ENCODE measurements at regions not wholly inside any gene's neighbourhood (a gene's known extent, or its start where the extent isn't known, plus 50 kb on each side); places are given as distances from the start of the nearest gene placed in this dataset.

DNA sequence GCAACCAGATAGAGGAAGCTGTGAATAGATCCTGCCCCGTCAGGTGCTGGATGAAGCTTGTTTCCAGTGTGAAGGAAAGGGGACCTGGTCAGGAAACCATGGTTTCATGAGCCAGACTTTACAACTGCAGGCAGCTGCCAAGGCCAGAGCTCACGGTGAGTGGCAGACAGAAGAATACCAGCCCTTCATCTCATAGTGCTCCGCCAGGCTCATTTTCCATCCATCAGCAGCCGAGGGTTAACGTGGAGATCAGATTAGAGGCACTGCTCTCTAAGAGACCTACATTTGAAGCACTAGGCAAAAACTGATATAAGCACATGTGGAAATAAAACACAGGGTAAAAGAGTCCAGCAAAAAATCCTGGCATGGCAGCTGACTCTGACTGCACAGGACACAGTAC, 172.4 kb downstream of the CD24 start:
- WGBS, 2 donors = 18 to 28% methylated on average over 5 of the region's 5 CpGs
- DNase-seq (no peak), ATAC-seq (no peak)
- Histone ChIP-seq H3K27me3 (no peaks in the 10 kb centered on the region), H3K4me3 (no peak overlapping the region), H3K27ac (peak overlapping the region in 3 of 4 donors; percentile 31 to 53 (median 50)), H3K4me1 (peaks cover 72% of the 10 kb centered on the region), H3K36me3 (replicated peaks in 1 of 2; ENCODE audit: insufficient read depth in 1 of 2, low read depth in 2 of 2) (no peaks in the 10 kb centered on the region), H3K9me3 (no peaks in the 10 kb centered on the region)
- intact Hi-C loops (cut with DNase I) = loop anchor here (10.0 kb wide), 1 partner anchor 163 kb away; no protein-coding TSS in a partner anchor
- no peak for TF ChIP-seq POLR2A (IDR thresholded peaks at IDR 0.05)
- TF ChIP-seq, protein P1, sequence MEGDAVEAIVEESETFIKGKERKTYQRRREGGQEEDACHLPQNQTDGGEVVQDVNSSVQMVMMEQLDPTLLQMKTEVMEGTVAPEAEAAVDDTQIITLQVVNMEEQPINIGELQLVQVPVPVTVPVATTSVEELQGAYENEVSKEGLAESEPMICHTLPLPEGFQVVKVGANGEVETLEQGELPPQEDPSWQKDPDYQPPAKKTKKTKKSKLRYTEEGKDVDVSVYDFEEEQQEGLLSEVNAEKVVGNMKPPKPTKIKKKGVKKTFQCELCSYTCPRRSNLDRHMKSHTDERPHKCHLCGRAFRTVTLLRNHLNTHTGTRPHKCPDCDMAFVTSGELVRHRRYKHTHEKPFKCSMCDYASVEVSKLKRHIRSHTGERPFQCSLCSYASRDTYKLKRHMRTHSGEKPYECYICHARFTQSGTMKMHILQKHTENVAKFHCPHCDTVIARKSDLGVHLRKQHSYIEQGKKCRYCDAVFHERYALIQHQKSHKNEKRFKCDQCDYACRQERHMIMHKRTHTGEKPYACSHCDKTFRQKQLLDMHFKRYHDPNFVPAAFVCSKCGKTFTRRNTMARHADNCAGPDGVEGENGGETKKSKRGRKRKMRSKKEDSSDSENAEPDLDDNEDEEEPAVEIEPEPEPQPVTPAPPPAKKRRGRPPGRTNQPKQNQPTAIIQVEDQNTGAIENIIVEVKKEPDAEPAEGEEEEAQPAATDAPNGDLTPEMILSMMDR (IDR thresholded peaks at IDR 0.05) = no peak

- no peak overlapping the region for H3K4me3 ChIP-seq
- no peak for DNase-seq
- H3K4me1 ChIP-seq = peaks cover 75% of the 10 kb centered on the region
- TF ChIP-seq POLR2A (IDR thresholded peaks at IDR 0.05) = no peak
- TF ChIP-seq, protein P1 (IDR thresholded peaks at IDR 0.05) = no peak
- no peaks in the 10 kb centered on the region for H3K36me3 ChIP-seq (replicated peaks in 1 of 2; ENCODE audit: insufficient read depth in 1 of 2, low read depth in 2 of 2)
- ATAC-seq = no peak
- WGBS, 2 donors = 93 to 96% methylated on average over 8 of the region's 8 CpGs
- intact Hi-C loops (cut with DNase I) = loop anchor here (10.0 kb wide), 1 partner anchor 164 kb away; no protein-coding TSS in a partner anchor
- no peaks in the 10 kb centered on the region for H3K9me3 ChIP-seq
- H3K27me3 ChIP-seq = no peaks in the 10 kb centered on the region
- H3K27ac ChIP-seq = peak overlapping the region in 1 of 4 donors; percentile 88
Measured at GRCh38 chr6:106801256-106801655, 171.9 kb downstream of the QRSL1 start.

- Histone ChIP-seq H3K9me3 (no peaks in the 10 kb centered on the region), H3K36me3 (replicated peaks in 1 of 2; ENCODE audit: insufficient read depth in 1 of 2, low read depth in 2 of 2) (no peaks in the 10 kb centered on the region), H3K4me3 (no peak overlapping the region), H3K4me1 (peaks cover 75% of the 10 kb centered on the region), H3K27ac (peak overlapping the region in 2 of 4 donors; percentile 88 to 91), H3K27me3 (no peaks in the 10 kb centered on the region)
- DNase-seq = no peak
- TF ChIP-seq, protein P1 (IDR thresholded peaks at IDR 0.05) = no peak
- TF ChIP-seq POLR2A (IDR thresholded peaks at IDR 0.05) = no peak
- intact Hi-C loops (cut with DNase I) = loop anchor here (10.0 kb wide), 1 partner anchor 164 kb away; no protein-coding TSS in a partner anchor
- ATAC-seq = no peak
- 58 to 63% methylated on average over 5 of the region's 5 CpGs for WGBS, 2 donors
Measured at GRCh38 chr6:106800379-106800778, 171.0 kb downstream of the QRSL1 start.

GRCh38 chr6:106799031-106799894, 169.9 kb downstream of the QRSL1 start:
- Histone ChIP-seq H3K27me3 (no peaks in the 10 kb centered on the region), H3K4me1 (peaks cover 69% of the 10 kb centered on the region), H3K27ac (peak overlapping the region; percentile 83 to 91 (median 88)), H3K9me3 (no peaks in the 10 kb centered on the region), H3K36me3 (replicated peaks in 1 of 2; ENCODE audit: insufficient read depth in 1 of 2, low read depth in 2 of 2) (no peaks in the 10 kb centered on the region), H3K4me3 (no peak overlapping the region)
- ATAC-seq (peak; percentile 83), DNase-seq (peak in 2 of 4 donors; percentile 46 to 47)
- TF ChIP-seq, protein P1 (IDR thresholded peaks at IDR 0.05) = peak in 1 of 7 experiments; percentile 7
- TF ChIP-seq POLR2A (IDR thresholded peaks at IDR 0.05) = peak in 1 of 3 donors; percentile 19
- WGBS, 2 donors = 7 to 27% methylated on average over 8 of the region's 8 CpGs
- intact Hi-C loops (cut with DNase I) = no loop called here
